SJSA1 (cell line): ENCODE measurements at regions not wholly inside any gene's neighbourhood (a gene's known extent, or its start where the extent isn't known, plus 50 kb on each side); places are given as distances from the start of the nearest gene placed in this dataset.
A peak's percentile ranks its signal among the peaks of the same experiment; 100 is the strongest.

Experiments used
- DNase-seq, 2 experiments: peaks; one replicate each; pipeline ENCODE4 v3.0.0-alpha.2; 2015 to 2020; ENCODE audit warnings: low spot score in 2 of 2, low read depth in 1 of 2
- H3K27ac ChIP-seq: fragments of 250-450 bp; sonication (Bioruptor Pico); 2 replicates; pipeline ENCODE4 v1.5.1; 2020; ENCODE audit warnings: mild to moderate bottlenecking, moderate library complexity
- H3K27me3 ChIP-seq: fragments of 250-450 bp; sonication (Bioruptor Pico); replicated peaks from 2 replicates; pipeline ENCODE4 v1.5.1; 2020; ENCODE audit warnings: mild to moderate bottlenecking, moderate library complexity
- H3K36me3 ChIP-seq: fragments of 250-450 bp; sonication (Bioruptor Pico); 2 replicates; pipeline ENCODE4 v1.5.1; 2020; ENCODE audit warnings: mild to moderate bottlenecking
- H3K4me1 ChIP-seq: fragments of 250-450 bp; sonication (Bioruptor Pico); replicated peaks from 2 replicates; pipeline ENCODE4 v1.6.1; 2021; ENCODE audit warnings: mild to moderate bottlenecking
- H3K4me3 ChIP-seq: fragments of 250-450 bp; sonication (Bioruptor Pico); 2 replicates; pipeline ENCODE4 v1.5.1; 2020; ENCODE audit warnings: mild to moderate bottlenecking
- H3K9me3 ChIP-seq: fragments of 250-450 bp; sonication (Bioruptor Pico); replicated peaks from 2 replicates; pipeline ENCODE4 v1.5.1; 2020; ENCODE audit warnings: mild to moderate bottlenecking

DNA sequence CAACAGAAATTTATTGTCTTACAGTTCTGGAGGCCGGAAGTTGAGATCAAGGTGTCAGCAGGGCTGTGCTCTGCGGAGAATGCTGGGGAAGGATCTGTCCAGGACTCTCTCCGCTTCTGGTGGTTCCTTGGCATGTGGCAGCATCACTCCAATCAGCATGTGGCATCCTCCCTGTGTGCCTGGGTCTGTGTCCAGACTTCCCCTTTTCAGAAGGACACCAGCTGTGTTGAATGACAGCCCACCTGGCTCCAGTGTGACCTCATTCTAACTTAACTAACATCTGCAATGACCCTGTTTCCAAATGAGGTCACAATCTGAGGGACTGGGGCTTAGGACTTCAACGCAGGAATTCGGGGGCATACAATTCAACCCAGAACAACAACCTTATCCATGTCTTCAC, 141.9 kb downstream of the BMS1 start:
- Histone ChIP-seq H3K9me3 (no peaks in the 10 kb centered on the region), H3K27ac (no peak overlapping the region), H3K27me3 (no peaks in the 10 kb centered on the region; the same call in 1 of the 2 replicates)

GRCh38 chr10:42926843-42927242, 144.2 kb downstream of the BMS1 start:
- DNase-seq: peak in 1 of 2 experiments; percentile 54
- no peaks in the 10 kb centered on the region; the same call in 1 of the 2 replicates for H3K27me3 ChIP-seq
- H3K36me3 ChIP-seq: no peaks in the 10 kb centered on the region
- no peaks in the 10 kb centered on the region for H3K9me3 ChIP-seq
- H3K4me1 ChIP-seq: no peaks in the 10 kb centered on the region
- H3K4me3 ChIP-seq: no peak overlapping the region
- no peak overlapping the region for H3K27ac ChIP-seq

More for the DNA sequence above, 141.9 kb downstream of the BMS1 start:
- DNase-seq: no peak
- no peaks in the 10 kb centered on the region for H3K36me3 ChIP-seq
- no peaks in the 10 kb centered on the region for H3K4me1 ChIP-seq
- H3K4me3 ChIP-seq: no peak overlapping the region

DNA sequence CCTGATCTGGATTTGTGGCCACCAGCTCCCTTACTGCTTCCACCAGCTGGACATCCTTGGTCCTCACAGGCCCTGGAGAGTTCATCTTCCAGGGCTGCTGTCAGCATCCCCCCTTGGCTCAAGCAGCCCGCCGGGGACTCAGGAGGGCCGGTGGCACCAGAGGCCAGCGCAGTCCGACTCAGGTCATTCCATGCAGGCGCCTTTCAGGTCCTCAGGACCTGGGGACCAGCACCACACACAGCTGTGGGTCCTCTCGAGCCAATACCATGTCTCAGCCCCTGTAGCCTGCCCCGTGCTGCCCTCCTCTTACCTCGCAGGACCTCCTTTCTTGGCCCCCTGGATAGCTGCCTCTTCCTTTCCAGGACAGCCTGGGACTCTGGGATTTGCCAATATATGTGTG, 145.5 kb downstream of the BMS1 start:
- Histone ChIP-seq H3K36me3 (no peaks in the 10 kb centered on the region), H3K27me3 (peaks cover 1% of the 10 kb centered on the region; the same call in 1 of the 2 replicates), H3K4me3 (no peak overlapping the region), H3K27ac (no peak overlapping the region), H3K4me1 (no peaks in the 10 kb centered on the region), H3K9me3 (no peaks in the 10 kb centered on the region)
- no peak for DNase-seq

- H3K4me1 ChIP-seq: no peaks in the 10 kb centered on the region
- H3K27ac ChIP-seq: no peak overlapping the region
- H3K9me3 ChIP-seq: no peaks in the 10 kb centered on the region
- no peak overlapping the region for H3K4me3 ChIP-seq
- peaks cover 13% of the 10 kb centered on the region for H3K27me3 ChIP-seq
- H3K36me3 ChIP-seq: no peaks in the 10 kb centered on the region
- no peak for DNase-seq
These were observed 146.6 kb downstream of the BMS1 start for GRCh38 chr10:42929236-42929635.

DNA sequence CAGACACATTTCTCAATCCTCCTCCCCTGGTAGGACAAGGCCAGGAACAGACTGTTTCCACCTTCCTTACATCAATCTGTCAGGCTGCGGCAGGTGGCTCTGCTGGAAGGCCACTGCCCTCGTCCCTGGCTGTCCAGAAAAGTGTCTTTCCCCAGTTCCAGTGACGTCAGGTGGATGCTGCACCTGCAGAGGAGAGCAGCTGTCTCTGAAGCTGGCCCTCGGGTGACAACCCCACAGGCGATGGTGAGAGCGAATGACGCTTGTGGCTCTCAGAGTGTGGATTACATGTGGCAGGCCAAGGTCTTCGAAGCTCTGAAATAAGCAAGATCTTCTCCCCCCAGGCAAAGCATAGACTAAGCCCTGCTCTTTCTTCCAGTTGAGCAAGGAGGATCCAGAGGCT, 146.9 kb upstream of the RET start:
- peaks cover 13% of the 10 kb centered on the region for H3K27me3 ChIP-seq
- H3K27ac ChIP-seq: no peak overlapping the region
- H3K9me3 ChIP-seq: no peaks in the 10 kb centered on the region
- no peak for DNase-seq
- no peaks in the 10 kb centered on the region for H3K36me3 ChIP-seq
- H3K4me3 ChIP-seq: no peak overlapping the region
- no peaks in the 10 kb centered on the region for H3K4me1 ChIP-seq

DNA sequence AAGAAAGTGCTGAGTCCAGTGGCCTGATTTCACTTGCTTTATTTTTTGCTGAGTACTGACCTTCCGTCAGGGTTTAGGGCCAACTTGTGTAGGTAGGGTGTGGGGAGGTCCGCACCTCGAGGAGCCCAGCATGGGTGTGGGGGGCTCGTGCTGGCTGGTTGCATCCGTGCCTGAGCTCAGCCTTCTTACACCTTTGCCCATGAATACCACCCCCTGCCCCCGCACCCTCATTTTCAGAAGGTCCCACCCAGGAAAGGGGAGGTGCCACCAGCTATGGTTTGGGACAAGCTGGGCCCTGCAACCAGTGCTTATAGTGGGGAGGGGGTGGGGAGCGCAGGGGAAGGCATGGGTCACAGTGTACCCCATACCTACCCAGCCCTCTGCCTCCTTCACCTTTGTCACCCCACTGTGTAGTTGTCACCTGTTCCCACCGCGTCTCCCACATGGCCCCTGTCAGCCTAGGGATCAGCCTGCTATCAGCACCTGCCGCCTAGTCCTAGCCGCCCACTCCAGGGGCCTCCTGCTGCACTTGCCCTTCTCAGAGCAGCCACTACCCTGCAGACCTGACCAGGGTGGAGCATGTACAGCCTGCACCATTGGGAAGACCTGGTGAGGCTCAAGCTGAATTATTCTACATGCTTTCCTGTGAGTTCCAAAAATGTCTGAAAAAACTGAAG, 146.2 kb upstream of the RET start:
- peaks cover 13% of the 10 kb centered on the region for H3K27me3 ChIP-seq
- no peaks in the 10 kb centered on the region for H3K9me3 ChIP-seq
- DNase-seq: no peak
- no peak overlapping the region for H3K4me3 ChIP-seq
- no peaks in the 10 kb centered on the region for H3K4me1 ChIP-seq
- H3K36me3 ChIP-seq: no peaks in the 10 kb centered on the region
- H3K27ac ChIP-seq: no peak overlapping the region

DNA sequence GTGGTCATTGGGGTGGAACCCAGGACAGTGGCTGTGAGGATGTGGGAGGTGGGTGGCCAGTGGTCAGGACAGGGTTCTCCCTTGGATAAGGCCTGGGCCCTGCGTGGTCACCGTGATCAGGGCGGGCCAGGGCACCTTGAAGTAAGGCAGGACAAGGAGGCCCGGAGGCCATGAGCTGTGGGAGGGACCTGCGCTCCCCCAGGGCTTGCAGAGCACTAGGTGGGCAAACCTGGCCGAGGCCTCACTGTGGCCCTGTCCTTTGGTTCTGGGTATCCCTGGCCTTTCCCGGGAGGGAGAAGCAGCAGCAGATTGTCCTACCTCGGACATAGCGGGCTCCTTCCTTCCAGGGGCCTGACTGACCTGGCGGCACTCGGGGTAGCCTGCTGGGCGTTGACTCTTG, 144.8 kb upstream of the RET start:
- no peak overlapping the region for H3K4me3 ChIP-seq
- H3K27me3 ChIP-seq: peaks cover 13% of the 10 kb centered on the region

GRCh38 chr10:42932735-42933447, 144.0 kb upstream of the RET start:
- H3K36me3 ChIP-seq: no peaks in the 10 kb centered on the region
- DNase-seq: peak in 1 of 2 experiments; percentile 37
- no peaks in the 10 kb centered on the region for H3K4me1 ChIP-seq
- H3K4me3 ChIP-seq: no peak overlapping the region
- H3K27me3 ChIP-seq: peaks cover 13% of the 10 kb centered on the region
- H3K27ac ChIP-seq: no peak overlapping the region
- H3K9me3 ChIP-seq: no peaks in the 10 kb centered on the region

More for the DNA sequence above, 144.8 kb upstream of the RET start:
- Histone ChIP-seq H3K36me3 (no peaks in the 10 kb centered on the region), H3K27ac (no peak overlapping the region), H3K9me3 (no peaks in the 10 kb centered on the region), H3K4me1 (no peaks in the 10 kb centered on the region)
- DNase-seq: peak in 1 of 2 experiments; percentile 42

DNA sequence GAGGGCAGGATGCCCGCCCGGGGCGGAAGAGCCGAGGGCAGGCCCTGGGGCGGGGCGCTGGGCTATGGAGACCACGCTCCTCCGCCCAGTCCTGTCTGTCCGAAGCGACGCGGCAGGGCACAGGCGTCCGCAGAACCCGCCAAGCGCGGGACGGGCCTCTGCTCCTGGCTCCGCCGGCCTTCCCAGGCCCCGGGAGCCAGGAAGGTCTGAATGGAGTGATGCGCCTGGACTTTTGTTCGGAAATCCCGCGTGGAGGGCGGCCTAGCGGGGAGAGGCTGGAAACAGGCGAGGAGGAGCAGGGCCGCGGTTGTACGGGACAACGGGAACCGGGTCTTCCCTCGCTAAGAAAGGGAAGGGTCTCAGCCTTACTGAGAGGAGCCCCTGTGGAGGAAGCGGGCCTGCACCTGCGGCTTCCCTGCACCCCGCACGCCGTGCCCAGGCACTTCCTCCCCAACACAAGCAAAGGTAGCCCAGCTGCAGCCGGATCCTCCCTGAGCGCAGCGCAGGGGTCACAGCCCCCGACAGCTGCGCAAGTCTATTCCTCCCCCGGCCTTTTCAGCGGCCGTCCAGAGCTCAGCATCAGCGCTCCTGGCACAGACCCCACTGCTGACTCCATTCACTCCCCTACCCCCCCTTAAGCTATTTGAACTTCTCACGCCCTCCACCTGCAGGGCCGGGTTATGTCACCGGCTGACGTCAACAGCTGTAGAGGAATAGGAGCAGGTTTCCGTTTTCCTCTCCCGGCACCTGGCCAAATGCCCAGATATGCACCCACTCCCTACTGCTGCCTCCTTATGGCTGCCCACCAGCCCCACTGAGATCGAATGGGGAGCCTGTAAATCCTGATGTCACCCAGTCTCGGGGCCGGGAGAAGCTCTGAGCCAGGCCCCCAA, 143.2 kb upstream of the RET start:
- H3K4me3 ChIP-seq: no peak overlapping the region
- H3K36me3 ChIP-seq: no peaks in the 10 kb centered on the region
- H3K9me3 ChIP-seq: no peaks in the 10 kb centered on the region
- H3K4me1 ChIP-seq: no peaks in the 10 kb centered on the region
- H3K27ac ChIP-seq: no peak overlapping the region
- H3K27me3 ChIP-seq: peaks cover 13% of the 10 kb centered on the region
- DNase-seq: peak in 1 of 2 experiments; percentile 38

DNA sequence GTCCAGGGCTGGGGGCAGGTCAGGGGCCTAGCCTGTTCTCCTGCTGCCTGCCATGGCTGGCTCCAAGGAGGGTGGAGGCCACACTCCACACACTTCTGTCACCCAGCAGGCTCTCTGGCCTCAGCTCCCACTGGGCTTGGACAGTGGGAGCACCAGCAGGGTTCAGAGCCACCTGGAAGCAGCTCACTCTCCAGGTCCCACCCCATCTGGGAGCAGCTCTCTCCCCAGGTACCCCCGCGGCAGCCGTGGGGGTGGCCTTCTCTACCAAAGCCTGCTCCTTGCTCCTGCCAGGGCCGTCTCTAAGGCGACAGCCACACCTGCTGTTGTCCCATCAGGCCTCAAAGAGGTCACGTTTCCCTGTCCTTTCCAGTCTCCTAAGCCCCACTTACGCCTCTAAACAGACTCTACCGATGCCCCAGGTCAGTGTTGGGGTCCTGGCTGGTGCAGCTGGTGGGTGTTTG, 142.5 kb upstream of the RET start:
- Histone ChIP-seq H3K27ac (no peak overlapping the region), H3K4me1 (no peaks in the 10 kb centered on the region), H3K4me3 (no peak overlapping the region), H3K27me3 (peaks cover 13% of the 10 kb centered on the region), H3K9me3 (no peaks in the 10 kb centered on the region), H3K36me3 (no peaks in the 10 kb centered on the region)
- DNase-seq: no peak

DNA sequence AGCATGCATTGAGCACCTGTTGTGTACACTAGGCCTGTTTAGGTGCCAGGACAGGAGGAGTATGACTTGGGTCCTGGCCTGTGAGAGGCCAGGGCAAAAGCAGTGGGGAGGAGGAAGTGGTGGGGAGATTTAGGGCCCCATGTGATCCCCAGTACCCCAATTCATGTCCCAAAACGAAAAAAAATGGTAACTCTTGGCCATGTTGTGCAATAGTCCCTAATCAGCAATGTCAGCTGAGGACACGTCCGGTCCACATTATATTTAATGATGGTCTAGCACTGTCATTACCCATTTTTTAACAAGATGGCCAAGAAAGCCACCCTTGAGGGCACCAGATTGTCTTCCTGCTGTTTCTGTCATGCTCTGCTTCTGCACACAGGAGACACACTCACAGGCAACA, 142.0 kb upstream of the RET start:
- Histone ChIP-seq H3K36me3 (no peaks in the 10 kb centered on the region), H3K4me3 (no peak overlapping the region), H3K4me1 (no peaks in the 10 kb centered on the region), H3K27ac (no peak overlapping the region), H3K27me3 (peaks cover 13% of the 10 kb centered on the region), H3K9me3 (no peaks in the 10 kb centered on the region)
- DNase-seq: no peak

DNA sequence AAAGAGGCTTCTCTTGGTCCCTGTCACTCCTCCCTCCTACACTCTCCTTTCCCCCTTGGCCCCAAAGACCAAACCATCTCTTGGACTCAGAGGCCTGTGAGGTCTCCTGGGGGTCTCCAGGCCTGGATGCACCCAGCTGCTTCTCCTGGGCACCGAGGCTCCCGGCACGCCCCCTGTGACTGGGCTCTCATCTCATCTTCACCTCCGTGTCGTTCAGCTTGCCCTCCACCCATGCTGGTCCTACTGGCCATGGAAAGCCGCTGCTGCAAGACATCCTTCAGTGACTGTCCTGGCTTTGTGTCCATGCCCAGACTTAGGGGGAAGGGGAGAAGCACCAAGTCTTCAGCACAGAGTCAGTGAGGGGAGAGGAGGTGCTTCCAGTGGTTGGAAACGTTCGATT, 141.4 kb upstream of the RET start:
- no peaks in the 10 kb centered on the region for H3K36me3 ChIP-seq
- no peaks in the 10 kb centered on the region for H3K9me3 ChIP-seq
- DNase-seq: no peak
- no peak overlapping the region for H3K4me3 ChIP-seq
- peaks cover 13% of the 10 kb centered on the region for H3K27me3 ChIP-seq
- H3K27ac ChIP-seq: no peak overlapping the region
- no peaks in the 10 kb centered on the region for H3K4me1 ChIP-seq

- no peaks in the 10 kb centered on the region for H3K9me3 ChIP-seq
- no peak overlapping the region for H3K4me3 ChIP-seq
- no peak overlapping the region for H3K27ac ChIP-seq
- no peaks in the 10 kb centered on the region for H3K4me1 ChIP-seq
- DNase-seq: no peak
- H3K36me3 ChIP-seq: no peaks in the 10 kb centered on the region
- H3K27me3 ChIP-seq: peaks cover 13% of the 10 kb centered on the region
These were observed 140.3 kb upstream of the RET start for GRCh38 chr10:42936580-42936979.

- H3K4me1 ChIP-seq: no peaks in the 10 kb centered on the region
These were observed 139.8 kb upstream of the RET start for GRCh38 chr10:42937048-42937447.

More at GRCh38 chr10:42937048-42937447, 139.8 kb upstream of the RET start:
- Histone ChIP-seq H3K4me3 (no peak overlapping the region), H3K36me3 (no peaks in the 10 kb centered on the region), H3K9me3 (no peaks in the 10 kb centered on the region), H3K27ac (no peak overlapping the region), H3K27me3 (peaks cover 13% of the 10 kb centered on the region)
- DNase-seq: no peak
